SH-SY5Y (cell line): ENCODE measurements at regions not wholly inside any gene's neighbourhood (a gene's known extent, or its start where the extent isn't known, plus 50 kb on each side); places are given as distances from the start of the nearest gene placed in this dataset.

Experiments
- GATA2 ChIP-seq: IDR thresholded peaks from 2 replicates; pipeline ENCODE4 v1.6.1; 2011; ENCODE audit warnings: mild to moderate bottlenecking, low read depth, low read length
- GATA3 ChIP-seq: IDR thresholded peaks from 2 replicates; pipeline ENCODE4 v1.6.1; 2011; ENCODE audit warnings: low read depth, mild to moderate bottlenecking, low read length, moderate library complexity

- no peak for TF ChIP-seq GATA3
- no peak for TF ChIP-seq GATA2
Measured at GRCh38 chr2:20148426-20148922, 76.5 kb downstream of the SDC1 start.
